Breast epithelium (tissue), 4 donors: ENCODE measurements at regions not wholly inside any gene's neighbourhood (a gene's known extent, or its start where the extent isn't known, plus 50 kb on each side); places are given as distances from the start of the nearest gene placed in this dataset.
A peak's percentile ranks its signal among the peaks of the same experiment; 100 is the strongest.

Experiments used
- DNase-seq, 2 donors: peaks; one replicate each; pipeline ENCODE4 v3.0.0-alpha.2; 2019; ENCODE audit warnings: low spot score in 2 of 2
- H3K27ac ChIP-seq, 2 donors: fragments of 200-600 bp; sonication (generic) in 1 of 2; one replicate each; pipeline ENCODE4 v1.5.1; 2016 to 2019; ENCODE audit warnings: mild to moderate bottlenecking in 1 of 2
- H3K27me3 ChIP-seq, 2 donors: fragments of 200-600 bp; sonication (generic) in 1 of 2; one replicate each; pipeline versions ENCODE4 v1.5.1 to v1.6.0; 2017 to 2019; ENCODE audit warnings: control low read depth in 1 of 2, mild to moderate bottlenecking in 1 of 2
- H3K36me3 ChIP-seq: fragments of 200-600 bp; one replicate; pipeline ENCODE4 v1.5.1; 2019
- H3K4me1 ChIP-seq, 2 donors: fragments of 200-600 bp; sonication (generic); one replicate each; pipeline ENCODE4 v1.5.1; 2016 to 2019; ENCODE audit warnings: control low read depth in 1 of 2
- H3K4me3 ChIP-seq, 3 donors: fragments of 200-600 bp; sonication (generic); 1 replicate in 2 of 3; 2 replicates in 1 of 3; pipeline ENCODE4 v1.5.1; 2016 to 2019; ENCODE audit warnings: mild to moderate bottlenecking in 3 of 3, moderate library complexity in 2 of 3
- H3K9me3 ChIP-seq, 2 donors: fragments of 200-600 bp; sonication (generic) in 1 of 2; one replicate each; pipeline ENCODE4 v1.5.1; 2016 to 2019; ENCODE audit warnings: control low read depth in 1 of 2
- POLR2A ChIP-seq: fragments of 450-650 bp; IDR thresholded peaks from one replicate; pipeline ENCODE4 v1.6.1; 2016; ENCODE audit warnings: antibody characterized with exemption, mild to moderate bottlenecking, moderate library complexity
- POLR2AphosphoS5 ChIP-seq, 3 donors: sonication (generic); formaldehyde crosslinking; IDR thresholded peaks; one replicate each; pipeline ENCODE4 v1.6.1; 2017; ENCODE audit warnings: antibody characterized with exemption in 3 of 3
- intact Hi-C: fragments of 100-400 bp; cut with DNase I; formaldehyde crosslinking; loops from one replicate; pipeline ENCODE4 v1.15.1; 2023; ENCODE audit warnings: low total_unique reads
- TF ChIP-seq, protein P1 (sequence below), 3 donors: fragments of 450-650 bp; IDR thresholded peaks; one replicate each; pipeline ENCODE4 v1.5.1; 2016 to 2017; ENCODE audit warnings: antibody characterized with exemption in 3 of 3, mild to moderate bottlenecking in 3 of 3, moderate library complexity in 3 of 3

DNA sequence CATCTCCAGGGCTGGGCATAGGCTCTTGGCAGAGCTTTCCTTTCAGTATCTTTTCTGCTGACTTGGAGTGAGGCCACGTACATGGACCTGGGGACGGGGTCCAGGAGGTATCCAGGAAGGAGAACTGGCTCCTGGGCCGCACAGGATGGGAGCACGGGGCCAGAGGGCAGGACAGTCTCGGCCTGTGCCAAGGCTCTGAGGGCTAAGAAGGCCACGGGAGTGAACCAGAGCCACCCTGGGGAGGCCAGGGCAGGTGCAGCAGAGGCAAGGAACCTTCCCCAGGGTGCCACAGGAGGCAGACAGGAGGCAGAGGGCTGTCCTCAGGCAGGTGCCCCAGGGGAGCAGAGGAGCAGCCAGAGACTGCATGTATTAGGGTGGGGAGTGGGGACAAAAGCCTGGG is 50.3 kb downstream of the PLXNA1 start:
- Histone ChIP-seq H3K27me3 (no peaks in the 10 kb centered on the region), H3K4me1 (no peaks in the 10 kb centered on the region), H3K4me3 (no peak overlapping the region), H3K27ac (peak overlapping the region in 1 of 2 donors; percentile 74), H3K36me3 (peaks cover 7% of the 10 kb centered on the region), H3K9me3 (no peaks in the 10 kb centered on the region)
- no peak for DNase-seq
- intact Hi-C loops, result no loop called here
- TF ChIP-seq, protein P1, sequence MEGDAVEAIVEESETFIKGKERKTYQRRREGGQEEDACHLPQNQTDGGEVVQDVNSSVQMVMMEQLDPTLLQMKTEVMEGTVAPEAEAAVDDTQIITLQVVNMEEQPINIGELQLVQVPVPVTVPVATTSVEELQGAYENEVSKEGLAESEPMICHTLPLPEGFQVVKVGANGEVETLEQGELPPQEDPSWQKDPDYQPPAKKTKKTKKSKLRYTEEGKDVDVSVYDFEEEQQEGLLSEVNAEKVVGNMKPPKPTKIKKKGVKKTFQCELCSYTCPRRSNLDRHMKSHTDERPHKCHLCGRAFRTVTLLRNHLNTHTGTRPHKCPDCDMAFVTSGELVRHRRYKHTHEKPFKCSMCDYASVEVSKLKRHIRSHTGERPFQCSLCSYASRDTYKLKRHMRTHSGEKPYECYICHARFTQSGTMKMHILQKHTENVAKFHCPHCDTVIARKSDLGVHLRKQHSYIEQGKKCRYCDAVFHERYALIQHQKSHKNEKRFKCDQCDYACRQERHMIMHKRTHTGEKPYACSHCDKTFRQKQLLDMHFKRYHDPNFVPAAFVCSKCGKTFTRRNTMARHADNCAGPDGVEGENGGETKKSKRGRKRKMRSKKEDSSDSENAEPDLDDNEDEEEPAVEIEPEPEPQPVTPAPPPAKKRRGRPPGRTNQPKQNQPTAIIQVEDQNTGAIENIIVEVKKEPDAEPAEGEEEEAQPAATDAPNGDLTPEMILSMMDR (IDR thresholded peaks at IDR 0.05), result no peak
- TF ChIP-seq POLR2A (no peak), POLR2AphosphoS5 (IDR thresholded peaks at IDR 0.05) (no peak)

DNA sequence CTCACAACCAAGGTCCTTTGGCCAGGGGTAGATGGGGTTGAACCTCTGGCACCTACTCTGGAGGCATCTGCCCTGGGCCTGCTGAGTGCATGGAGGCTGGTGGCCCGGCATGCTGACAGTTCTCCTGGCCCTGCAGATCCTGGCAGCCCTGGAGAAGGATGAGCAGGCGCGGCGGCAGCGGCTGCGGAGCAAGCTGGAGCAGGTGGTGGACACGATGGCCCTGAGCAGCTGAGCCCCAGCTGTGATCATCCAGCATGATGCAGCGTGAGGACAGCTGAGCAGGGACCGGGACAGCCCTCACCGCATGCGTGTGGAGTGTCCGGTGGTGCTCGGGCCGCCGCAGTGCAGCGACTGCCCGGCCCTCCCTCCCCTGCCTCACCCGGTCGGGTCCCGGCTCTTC is 50.9 kb downstream of the PLXNA1 start:
- Histone ChIP-seq H3K4me3 (no peak overlapping the region), H3K36me3 (peaks cover 7% of the 10 kb centered on the region), H3K4me1 (no peaks in the 10 kb centered on the region), H3K27me3 (no peaks in the 10 kb centered on the region), H3K27ac (peak overlapping the region in 1 of 2 donors; percentile 74), H3K9me3 (no peaks in the 10 kb centered on the region)
- no peak for DNase-seq
- TF ChIP-seq POLR2AphosphoS5 (IDR thresholded peaks at IDR 0.05), result no peak
- TF ChIP-seq POLR2A, result no peak
- TF ChIP-seq, protein P1 (IDR thresholded peaks at IDR 0.05), result no peak
- intact Hi-C loops, result no loop called here

DNA sequence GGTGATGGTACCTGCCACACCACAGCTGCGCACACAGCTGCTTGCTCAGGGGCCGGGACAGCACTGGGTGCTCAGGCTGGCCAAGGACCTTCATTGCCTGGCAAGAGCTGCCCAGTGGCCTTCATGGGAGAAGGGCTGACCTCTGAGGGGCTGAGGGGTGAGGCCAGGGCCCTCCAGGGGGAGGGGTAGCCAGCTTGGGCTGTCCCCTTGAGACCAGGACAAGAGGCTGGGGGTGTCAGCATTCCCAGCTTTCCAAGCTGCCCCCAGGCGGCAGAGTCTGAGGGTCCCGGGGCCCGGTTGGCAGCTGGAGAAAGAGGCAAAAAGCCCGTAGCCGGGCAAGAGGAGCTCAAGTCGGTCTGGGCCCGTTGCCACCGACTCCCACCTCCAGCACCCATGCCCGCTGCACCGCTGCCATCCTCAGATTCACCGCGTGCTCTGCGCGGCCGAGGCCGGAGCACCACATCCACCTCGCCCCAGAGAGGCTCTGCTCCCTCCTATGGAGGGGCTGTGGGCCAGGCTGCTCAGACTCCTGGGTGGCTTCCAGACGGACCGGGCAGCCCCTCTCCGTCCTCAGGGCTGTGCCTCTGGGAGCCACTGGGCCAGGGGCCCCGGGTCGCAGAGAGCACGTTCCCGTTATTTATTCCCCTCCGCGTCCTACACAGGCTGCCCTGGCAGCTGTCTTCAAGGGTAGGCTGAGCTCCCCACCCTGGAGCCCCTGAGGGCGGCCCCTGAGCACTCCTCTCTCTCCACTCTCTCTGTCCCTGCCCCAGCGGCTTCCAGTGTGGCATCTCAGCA is 51.5 kb downstream of the PLXNA1 start:
- TF ChIP-seq POLR2AphosphoS5 (IDR thresholded peaks at IDR 0.05) (no peak), POLR2A (no peak)
- TF ChIP-seq, protein P1 (IDR thresholded peaks at IDR 0.05), result no peak
- Histone ChIP-seq H3K4me1 (no peaks in the 10 kb centered on the region), H3K9me3 (no peaks in the 10 kb centered on the region), H3K27ac (peak overlapping the region in 1 of 2 donors; percentile 74), H3K4me3 (no peak overlapping the region), H3K36me3 (peaks cover 7% of the 10 kb centered on the region), H3K27me3 (no peaks in the 10 kb centered on the region)
- intact Hi-C loops, result no loop called here
- no peak for DNase-seq

DNA sequence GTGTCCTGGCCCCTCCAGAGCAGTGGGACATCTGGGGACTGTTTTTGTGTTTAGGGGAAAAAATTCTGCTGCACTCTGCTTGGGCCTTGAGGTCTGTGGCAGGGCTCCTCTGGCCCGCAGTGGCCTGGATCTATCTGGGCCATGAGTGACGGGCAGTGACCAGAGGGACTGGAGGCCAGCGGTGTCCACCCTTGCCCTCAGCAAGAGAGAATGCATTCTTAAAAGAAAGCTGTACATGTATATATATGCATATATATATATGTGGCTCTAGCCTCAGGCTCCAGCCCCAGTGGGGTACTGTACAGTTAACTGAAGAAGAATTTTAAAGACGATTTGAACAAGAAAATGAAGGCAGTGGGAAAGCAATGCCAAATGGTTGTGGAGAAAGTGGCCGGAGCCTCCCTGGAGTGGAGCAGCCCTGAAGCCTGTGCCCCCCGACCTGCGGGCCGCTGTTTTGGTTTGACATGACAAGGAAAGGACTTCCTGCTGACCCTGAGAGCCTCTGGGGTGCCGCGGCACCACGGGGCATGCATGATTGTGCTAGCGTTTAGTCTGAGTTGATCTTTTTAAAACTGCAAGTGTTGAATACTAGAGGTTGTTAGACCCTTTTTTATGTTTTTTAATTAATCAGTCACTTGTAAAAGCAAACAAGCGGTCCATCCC is 52.2 kb downstream of the PLXNA1 start:
- no peak for DNase-seq
- Histone ChIP-seq H3K36me3 (peaks cover 5% of the 10 kb centered on the region), H3K27ac (peak overlapping the region in 1 of 2 donors; percentile 74), H3K9me3 (no peaks in the 10 kb centered on the region), H3K4me3 (no peak overlapping the region), H3K4me1 (no peaks in the 10 kb centered on the region), H3K27me3 (no peaks in the 10 kb centered on the region)
- intact Hi-C loops, result no loop called here
- TF ChIP-seq POLR2AphosphoS5 (IDR thresholded peaks at IDR 0.05) (no peak), POLR2A (no peak)
- TF ChIP-seq, protein P1 (IDR thresholded peaks at IDR 0.05), result no peak

DNA sequence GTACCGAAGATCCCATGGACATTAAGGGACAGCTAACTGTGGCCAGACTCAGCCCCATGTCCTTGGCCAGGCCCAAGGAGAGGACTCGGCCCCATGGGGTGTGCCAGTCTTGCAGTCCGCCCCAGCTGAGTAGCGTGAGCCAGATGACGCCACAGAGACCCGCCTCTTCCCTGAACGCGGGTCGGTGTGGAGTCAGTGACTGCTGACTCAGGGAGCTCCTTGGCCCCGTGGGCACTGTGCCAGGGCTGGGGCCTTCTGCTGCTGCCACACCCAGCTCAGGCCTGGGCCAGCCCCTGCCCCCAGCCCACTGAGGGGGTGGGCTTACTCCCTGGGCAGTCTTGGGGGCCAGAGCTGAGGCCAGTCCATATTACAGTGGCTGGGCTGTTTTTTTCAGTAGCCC is 52.8 kb downstream of the PLXNA1 start:
- H3K4me3 ChIP-seq, result no peak overlapping the region
- no peak for DNase-seq
- intact Hi-C loops, result no loop called here
- TF ChIP-seq POLR2A (no peak), POLR2AphosphoS5 (IDR thresholded peaks at IDR 0.05) (no peak)
- TF ChIP-seq, protein P1 (IDR thresholded peaks at IDR 0.05), result no peak
- no peaks in the 10 kb centered on the region for H3K36me3 ChIP-seq
- no peaks in the 10 kb centered on the region for H3K27me3 ChIP-seq
- H3K9me3 ChIP-seq, result no peaks in the 10 kb centered on the region
- H3K27ac ChIP-seq, result peak overlapping the region in 1 of 2 donors; percentile 74
- no peaks in the 10 kb centered on the region for H3K4me1 ChIP-seq
